GM12878 (cell line): ENCODE measurements at regions not wholly inside any gene's neighbourhood (a gene's known extent, or its start where the extent isn't known, plus 50 kb on each side); places are given as distances from the start of the nearest gene placed in this dataset.

Source experiments
- ATAC-seq: fragments of 200-7000 bp; cut with Tn5 transposase; 3 replicates; pipeline ENCODE4 v1.9.1; 2020; ENCODE audit warnings: mild to moderate bottlenecking, moderate library complexity
- BruUV-seq: library from RNA; stranded (reverse); fragments of 400-500 nt; replicated peaks from 2 replicates; lab custom pipeline; 2021; lab: Mats Ljungman, UMichigan
- CTCF ChIA-PET: fragments of 300-600 bp; sonication (Branson Sonifier 250); formaldehyde crosslinking; extraction: SDS; loops from one replicate; lab custom pipeline; 2021; ENCODE audit warnings: inconsistent platforms; lab: Yijun Ruan, JAX
- POLR2A ChIA-PET: fragments of 350-600 bp; formaldehyde crosslinking; extraction: SDS; loops from one replicate; lab custom pipeline; 2021; ENCODE audit warnings: inconsistent platforms; lab: Charles Lee
- RAD21 ChIA-PET: fragments of 300-600 bp; sonication (Branson Sonifier 250); formaldehyde crosslinking; loops from one replicate; lab custom pipeline; 2023; ENCODE audit warnings: antibody characterized with exemption; ENCODE audit not compliant: unreplicated experiment; lab: Charles Lee
- SMC1A ChIA-PET: fragments of 300-600 bp; sonication (Branson Sonifier 250); formaldehyde crosslinking; loops from one replicate; lab custom pipeline; 2023; ENCODE audit not compliant: unreplicated experiment, uncharacterized antibody; lab: Charles Lee
- DNase-seq: peaks from one replicate; pipeline ENCODE4 v3.0.0-alpha.2; 2011; ENCODE audit warnings: low read depth, low spot score
- FAIRE-seq: peaks from 3 replicates; lab custom pipeline; 2011; peaks lifted over from hg19 to GRCh38; lab: Jason Lieb, UNC
- H2AFZ ChIP-seq: 2 replicates; pipeline ENCODE4 v1.6.0; 2011; ENCODE audit warnings: low read depth, low read length, control low read depth; ENCODE audit not compliant: control insufficient read depth
- H3K27ac ChIP-seq: 2 replicates; pipeline ENCODE4 v1.5.1; 2011; ENCODE audit warnings: control low read depth; ENCODE audit not compliant: control insufficient read depth, insufficient read depth
- H3K27me3 ChIP-seq, 2 experiments: replicated peaks in 1 of 2; 2 replicates each; pipeline versions ENCODE4 v1.6.0 to v1.6.1; 2011; ENCODE audit warnings: low read length in 1 of 2; ENCODE audit not compliant: control insufficient read depth in 2 of 2, insufficient read depth in 2 of 2
- H3K36me3 ChIP-seq, 2 experiments: 2 replicates each; pipeline ENCODE4 v1.5.1; 2011; ENCODE audit warnings: low read length in 1 of 2; ENCODE audit not compliant: control insufficient read depth in 2 of 2, insufficient read depth in 2 of 2
- H3K4me1 ChIP-seq: 2 replicates; pipeline ENCODE4 v1.6.1; 2011; ENCODE audit warnings: mild to moderate bottlenecking, low read length, moderate library complexity, mixed read lengths; ENCODE audit not compliant: control insufficient read depth, insufficient read depth
- H3K4me2 ChIP-seq: 2 replicates; pipeline ENCODE4 v1.6.0; 2011; ENCODE audit warnings: control low read depth; ENCODE audit not compliant: control insufficient read depth, insufficient read depth
- H3K4me3 ChIP-seq: fragments of 200-600 bp; sonication (generic); 2 replicates; pipeline ENCODE4 v1.5.1; 2016
- H3K79me2 ChIP-seq: 2 replicates; pipeline ENCODE4 v1.6.0; 2011; ENCODE audit warnings: low read length; ENCODE audit not compliant: control insufficient read depth, insufficient read depth
- H3K9ac ChIP-seq: 2 replicates; pipeline ENCODE4 v1.8.0; 2011; ENCODE audit warnings: low read length, control low read depth, mixed read lengths; ENCODE audit not compliant: control insufficient read depth, insufficient read depth
- H3K9me3 ChIP-seq: replicated peaks from 3 replicates; pipeline ENCODE4 v1.5.1; 2011; ENCODE audit warnings: mild to moderate bottlenecking, low read length; ENCODE audit not compliant: control insufficient read depth, insufficient read depth
- H4K20me1 ChIP-seq: 2 replicates; pipeline ENCODE4 v1.6.0; 2011; ENCODE audit not compliant: control insufficient read depth, insufficient read depth
- ATF7 ChIP-seq: fragments of 450-650 bp; IDR thresholded peaks from 2 replicates; pipeline ENCODE4 v1.6.1; 2016; ENCODE audit warnings: low read depth, mild to moderate bottlenecking
- CREB1 ChIP-seq: IDR thresholded peaks from 2 replicates; pipeline ENCODE4 v1.6.1; 2012; ENCODE audit warnings: low read depth, mild to moderate bottlenecking, inconsistent platforms
- GABPA ChIP-seq: IDR thresholded peaks from 2 replicates; pipeline ENCODE4 v1.6.1; 2014; ENCODE audit warnings: antibody characterized with exemption, low read depth, mild to moderate bottlenecking, inconsistent platforms
- JUND ChIP-seq: IDR thresholded peaks from 2 replicates; pipeline ENCODE4 v1.6.1; 2012; ENCODE audit warnings: low read depth, mild to moderate bottlenecking, low read length, improper control_type of control experiment, moderate library complexity
- KAT2A ChIP-seq: conservative IDR thresholded peaks from 2 replicates; pipeline ENCODE4 v1.6.1; 2011; ENCODE audit warnings: low read depth, low read length; ENCODE audit not compliant: control insufficient read depth
- NFXL1 ChIP-seq: fragments of 450-650 bp; IDR thresholded peaks from 2 replicates; pipeline ENCODE4 v1.6.1; 2017; ENCODE audit warnings: antibody characterized with exemption, mild to moderate bottlenecking, borderline replicate concordance
- PAX8 ChIP-seq: fragments of 450-650 bp; IDR thresholded peaks from 2 replicates; pipeline ENCODE4 v1.6.1; 2017; ENCODE audit warnings: mild to moderate bottlenecking, moderate library complexity
- SIX5 ChIP-seq: IDR thresholded peaks from 2 replicates; pipeline ENCODE4 v1.6.1; 2011; ENCODE audit warnings: mild to moderate bottlenecking, low read depth, low read length, moderate library complexity; ENCODE audit not compliant: severe bottlenecking
- SMAD1 ChIP-seq: fragments of 450-650 bp; IDR thresholded peaks from 2 replicates; pipeline ENCODE4 v1.6.1; 2018; ENCODE audit warnings: mild to moderate bottlenecking, low read depth; ENCODE audit not compliant: partially characterized antibody
- SMAD5 ChIP-seq: IDR thresholded peaks from 2 replicates; pipeline ENCODE4 v1.6.1; 2016; ENCODE audit warnings: antibody characterized with exemption, low read depth
- SRF ChIP-seq, 2 experiments: IDR thresholded peaks; 2 replicates each; pipeline ENCODE4 v1.6.1; 2011; ENCODE audit warnings: low read depth in 2 of 2, low read length in 2 of 2, mild to moderate bottlenecking in 1 of 2, moderate library complexity in 1 of 2
- SUZ12 ChIP-seq: fragments of 200-600 bp; sonication (generic); IDR thresholded peaks from one replicate; pipeline ENCODE4 v1.6.1; 2018; ENCODE audit warnings: antibody characterized with exemption, mild to moderate bottlenecking; ENCODE audit not compliant: unreplicated experiment
- TAF1 ChIP-seq: IDR thresholded peaks from 2 replicates; pipeline ENCODE4 v1.6.1; 2011; ENCODE audit warnings: mild to moderate bottlenecking, low read depth, low read length, borderline replicate concordance
- in situ Hi-C: fragments of 300-500 bp; cut with MboI; formaldehyde crosslinking; loops from 9 replicates; pipeline ENCODE4 v1.14.3; 2018; ENCODE audit warnings: mixed read lengths
- intact Hi-C: fragments of 100-400 bp; cut with micrococcal nuclease; formaldehyde crosslinking; loops from one replicate; pipeline ENCODE4 v1.14.2; 2022; ENCODE audit not compliant: unreplicated experiment
- TF ChIP-seq, protein P1 (sequence below): fragments of 450-650 bp; formaldehyde crosslinking; IDR thresholded peaks from 2 replicates; pipeline ENCODE4 v1.4.0; 2020; ENCODE audit warnings: mild to moderate bottlenecking, moderate library complexity
- TF ChIP-seq, protein P2 (sequence below): fragments of 450-650 bp; IDR thresholded peaks from 2 replicates; pipeline ENCODE4 v1.6.1; 2016; ENCODE audit warnings: mild to moderate bottlenecking
- TF ChIP-seq, protein P3 (sequence below): fragments of 450-650 bp; IDR thresholded peaks from 2 replicates; pipeline ENCODE4 v1.6.1; 2017; ENCODE audit warnings: mild to moderate bottlenecking, moderate library complexity

DNA sequence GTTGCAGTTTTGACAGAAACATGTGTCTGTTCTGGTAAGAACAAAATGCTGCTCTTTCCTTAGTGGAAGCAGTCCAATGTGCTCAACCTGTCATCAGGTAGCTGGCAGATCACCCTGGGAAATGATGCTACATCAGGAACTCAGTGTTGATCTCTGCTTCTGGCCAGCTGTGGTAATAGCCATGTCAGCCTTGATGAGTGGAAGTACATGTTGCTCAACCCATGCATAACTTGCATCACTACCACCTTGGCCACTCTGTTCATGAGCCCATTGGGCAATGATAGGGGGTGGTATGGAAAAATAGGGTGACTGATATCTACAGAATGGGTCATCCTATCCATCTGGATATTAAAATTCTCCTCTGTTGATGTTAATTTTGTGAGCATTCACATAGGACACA lies 411.0 kb downstream of the C12orf50 start:
- TF ChIP-seq NFXL1 (no peak), SMAD5 (no peak), ATF7 (no peak), SMAD1 (no peak), PAX8 (no peak), CREB1 (no peak), GABPA (no peak), SIX5 (no peak), SRF (IDR thresholded peaks at IDR 0.05; ENCODE audit: low read depth in 2 of 2, low read length in 2 of 2) (no peak), KAT2A (no peak), JUND (no peak), TAF1 (no peak), SUZ12 (no peak)
- TF ChIP-seq, protein P1, sequence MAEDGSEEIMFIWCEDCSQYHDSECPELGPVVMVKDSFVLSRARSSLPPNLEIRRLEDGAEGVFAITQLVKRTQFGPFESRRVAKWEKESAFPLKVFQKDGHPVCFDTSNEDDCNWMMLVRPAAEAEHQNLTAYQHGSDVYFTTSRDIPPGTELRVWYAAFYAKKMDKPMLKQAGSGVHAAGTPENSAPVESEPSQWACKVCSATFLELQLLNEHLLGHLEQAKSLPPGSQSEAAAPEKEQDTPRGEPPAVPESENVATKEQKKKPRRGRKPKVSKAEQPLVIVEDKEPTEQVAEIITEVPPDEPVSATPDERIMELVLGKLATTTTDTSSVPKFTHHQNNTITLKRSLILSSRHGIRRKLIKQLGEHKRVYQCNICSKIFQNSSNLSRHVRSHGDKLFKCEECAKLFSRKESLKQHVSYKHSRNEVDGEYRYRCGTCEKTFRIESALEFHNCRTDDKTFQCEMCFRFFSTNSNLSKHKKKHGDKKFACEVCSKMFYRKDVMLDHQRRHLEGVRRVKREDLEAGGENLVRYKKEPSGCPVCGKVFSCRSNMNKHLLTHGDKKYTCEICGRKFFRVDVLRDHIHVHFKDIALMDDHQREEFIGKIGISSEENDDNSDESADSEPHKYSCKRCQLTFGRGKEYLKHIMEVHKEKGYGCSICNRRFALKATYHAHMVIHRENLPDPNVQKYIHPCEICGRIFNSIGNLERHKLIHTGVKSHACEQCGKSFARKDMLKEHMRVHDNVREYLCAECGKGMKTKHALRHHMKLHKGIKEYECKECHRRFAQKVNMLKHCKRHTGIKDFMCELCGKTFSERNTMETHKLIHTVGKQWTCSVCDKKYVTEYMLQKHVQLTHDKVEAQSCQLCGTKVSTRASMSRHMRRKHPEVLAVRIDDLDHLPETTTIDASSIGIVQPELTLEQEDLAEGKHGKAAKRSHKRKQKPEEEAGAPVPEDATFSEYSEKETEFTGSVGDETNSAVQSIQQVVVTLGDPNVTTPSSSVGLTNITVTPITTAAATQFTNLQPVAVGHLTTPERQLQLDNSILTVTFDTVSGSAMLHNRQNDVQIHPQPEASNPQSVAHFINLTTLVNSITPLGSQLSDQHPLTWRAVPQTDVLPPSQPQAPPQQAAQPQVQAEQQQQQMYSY (CRISPR knock-in tag) = no peak
- TF ChIP-seq, protein P2, sequence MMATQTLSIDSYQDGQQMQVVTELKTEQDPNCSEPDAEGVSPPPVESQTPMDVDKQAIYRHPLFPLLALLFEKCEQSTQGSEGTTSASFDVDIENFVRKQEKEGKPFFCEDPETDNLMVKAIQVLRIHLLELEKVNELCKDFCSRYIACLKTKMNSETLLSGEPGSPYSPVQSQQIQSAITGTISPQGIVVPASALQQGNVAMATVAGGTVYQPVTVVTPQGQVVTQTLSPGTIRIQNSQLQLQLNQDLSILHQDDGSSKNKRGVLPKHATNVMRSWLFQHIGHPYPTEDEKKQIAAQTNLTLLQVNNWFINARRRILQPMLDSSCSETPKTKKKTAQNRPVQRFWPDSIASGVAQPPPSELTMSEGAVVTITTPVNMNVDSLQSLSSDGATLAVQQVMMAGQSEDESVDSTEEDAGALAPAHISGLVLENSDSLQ = no peak
- TF ChIP-seq, protein P3, sequence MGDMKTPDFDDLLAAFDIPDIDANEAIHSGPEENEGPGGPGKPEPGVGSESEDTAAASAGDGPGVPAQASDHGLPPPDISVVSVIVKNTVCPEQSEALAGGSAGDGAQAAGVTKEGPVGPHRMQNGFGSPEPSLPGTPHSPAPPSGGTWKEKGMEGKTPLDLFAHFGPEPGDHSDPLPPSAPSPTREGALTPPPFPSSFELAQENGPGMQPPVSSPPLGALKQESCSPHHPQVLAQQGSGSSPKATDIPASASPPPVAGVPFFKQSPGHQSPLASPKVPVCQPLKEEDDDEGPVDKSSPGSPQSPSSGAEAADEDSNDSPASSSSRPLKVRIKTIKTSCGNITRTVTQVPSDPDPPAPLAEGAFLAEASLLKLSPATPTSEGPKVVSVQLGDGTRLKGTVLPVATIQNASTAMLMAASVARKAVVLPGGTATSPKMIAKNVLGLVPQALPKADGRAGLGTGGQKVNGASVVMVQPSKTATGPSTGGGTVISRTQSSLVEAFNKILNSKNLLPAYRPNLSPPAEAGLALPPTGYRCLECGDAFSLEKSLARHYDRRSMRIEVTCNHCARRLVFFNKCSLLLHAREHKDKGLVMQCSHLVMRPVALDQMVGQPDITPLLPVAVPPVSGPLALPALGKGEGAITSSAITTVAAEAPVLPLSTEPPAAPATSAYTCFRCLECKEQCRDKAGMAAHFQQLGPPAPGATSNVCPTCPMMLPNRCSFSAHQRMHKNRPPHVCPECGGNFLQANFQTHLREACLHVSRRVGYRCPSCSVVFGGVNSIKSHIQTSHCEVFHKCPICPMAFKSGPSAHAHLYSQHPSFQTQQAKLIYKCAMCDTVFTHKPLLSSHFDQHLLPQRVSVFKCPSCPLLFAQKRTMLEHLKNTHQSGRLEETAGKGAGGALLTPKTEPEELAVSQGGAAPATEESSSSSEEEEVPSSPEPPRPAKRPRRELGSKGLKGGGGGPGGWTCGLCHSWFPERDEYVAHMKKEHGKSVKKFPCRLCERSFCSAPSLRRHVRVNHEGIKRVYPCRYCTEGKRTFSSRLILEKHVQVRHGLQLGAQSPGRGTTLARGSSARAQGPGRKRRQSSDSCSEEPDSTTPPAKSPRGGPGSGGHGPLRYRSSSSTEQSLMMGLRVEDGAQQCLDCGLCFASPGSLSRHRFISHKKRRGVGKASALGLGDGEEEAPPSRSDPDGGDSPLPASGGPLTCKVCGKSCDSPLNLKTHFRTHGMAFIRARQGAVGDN = no peak
- TF ChIP-seq, all 136 proteins: peak for 0
- Histone ChIP-seq H3K9ac (no peak overlapping the region), H3K36me3 (no peaks in the 10 kb centered on the region), H3K4me1 (no peaks in the 10 kb centered on the region), H3K79me2 (no peaks in the 10 kb centered on the region), H3K27ac (no peak overlapping the region), H4K20me1 (no peaks in the 10 kb centered on the region), H3K27me3 (no peaks in the 10 kb centered on the region), H2AFZ (no peak overlapping the region), H3K4me3 (no peak overlapping the region), H3K4me2 (no peak overlapping the region), H3K9me3 (no peaks in the 10 kb centered on the region)
- DNase-seq = no peak
- no peak for FAIRE-seq
- in situ Hi-C loops (no loop called here), intact Hi-C loops (no loop called here)
- SMC1A ChIA-PET = no interaction called here
- RAD21 ChIA-PET = no interaction called here
- no peak for ATAC-seq
- CTCF ChIA-PET = no interaction called here
- POLR2A ChIA-PET = no interaction called here
- BruUV-seq = no TSS peak
